Sigmoid colon (tissue), 6 donors: ENCODE measurements at regions not wholly inside any gene's neighbourhood (a gene's known extent, or its start where the extent isn't known, plus 50 kb on each side); places are given as distances from the start of the nearest gene placed in this dataset.
"Not testable (repeated sequence)": the region's sequence is repeated elsewhere in the genome, so short reads cannot be mapped to it uniquely, and the experiment has no call there.

Source experiments
- DNase-seq: peaks from one replicate; pipeline ENCODE4 v3.0.0-alpha.2; 2019
- H3K27ac ChIP-seq, 4 donors: fragments of 200-600 bp; sonication (generic); one replicate each; pipeline ENCODE4 v1.5.1; 2016 to 2019; ENCODE audit warnings: mild to moderate bottlenecking in 1 of 4
- H3K27me3 ChIP-seq, 3 donors: fragments of 200-600 bp; sonication (generic); one replicate each; pipeline ENCODE4 v1.5.1; 2019; ENCODE audit warnings: mild to moderate bottlenecking in 1 of 3
- H3K36me3 ChIP-seq, 4 donors: fragments of 200-600 bp; sonication (generic); one replicate each; pipeline ENCODE4 v1.5.1; 2016 to 2019
- H3K4me1 ChIP-seq, 4 donors: fragments of 200-600 bp; sonication (generic); one replicate each; pipeline ENCODE4 v1.5.1; 2017 to 2019
- H3K4me3 ChIP-seq, 4 donors: fragments of 200-600 bp; sonication (generic); one replicate each; pipeline ENCODE4 v1.5.1; 2017 to 2019; ENCODE audit warnings: mild to moderate bottlenecking in 2 of 4, moderate library complexity in 1 of 4
- H3K9me3 ChIP-seq, 4 donors: fragments of 200-600 bp in 3 of 4; sonication (generic) in 3 of 4; one replicate each; pipeline versions ENCODE4 v1.5.1 to v1.6.1; 2013 to 2019
- EP300 ChIP-seq, 4 donors: sonication (generic); formaldehyde crosslinking; IDR thresholded peaks; one replicate each; pipeline ENCODE4 v1.6.1; 2017; ENCODE audit warnings: antibody characterized with exemption in 4 of 4
- POLR2A ChIP-seq, 2 donors: fragments of 450-650 bp; IDR thresholded peaks; one replicate each; pipeline ENCODE4 v1.6.1; 2016; ENCODE audit warnings: antibody characterized with exemption in 2 of 2, mild to moderate bottlenecking in 2 of 2, moderate library complexity in 2 of 2
- POLR2AphosphoS5 ChIP-seq, 4 donors: sonication (generic); formaldehyde crosslinking; IDR thresholded peaks; one replicate each; pipeline ENCODE4 v1.6.1; 2017; ENCODE audit warnings: antibody characterized with exemption in 4 of 4
- WGBS, 2 donors: extraction: QIAGEN DNeasy Blood & Tissue Kit; methylation state at CpG; one replicate each; pipeline ENCODE4 v1.1.7; 2013; 5-methylcytosine and 5-hydroxymethylcytosine counted together
- intact Hi-C: fragments of 100-400 bp; cut with DNase I; formaldehyde crosslinking; loops from one replicate; pipeline ENCODE4 v1.15.1; 2023
- TF ChIP-seq, protein P1 (sequence below), 4 experiments: fragments of 450-650 bp in 3 of 4; fragments of 200-600 bp in 1 of 4; IDR thresholded peaks; one replicate each; pipeline ENCODE4 v1.5.1; 2016 to 2019; ENCODE audit warnings: antibody characterized with exemption in 4 of 4, mild to moderate bottlenecking in 3 of 4, moderate library complexity in 2 of 4
- donor health status: healthy with polysubstance abuse.
- donor health status: healthy.

- Histone ChIP-seq H3K27me3 (no peaks in the 10 kb centered on the region), H3K27ac (peak overlapping the region; percentile 77 to 90 (median 83)), H3K36me3 (no peaks in the 10 kb centered on the region), H3K4me3 (no peak overlapping the region), H3K9me3 (no peaks in the 10 kb centered on the region), H3K4me1 (peaks cover 0 to 96% (median 86%) of the 10 kb centered on the region in 4 donors)
- DNase-seq, result no peak
- WGBS, 2 donors, result 84 to 85% methylated on average over 5 of the region's 5 CpGs
- intact Hi-C loops, result loop anchor here (5.0 kb wide), 3 partner anchors 36 to 66 kb away; no protein-coding TSS in a partner anchor
- no peak for TF ChIP-seq EP300 (IDR thresholded peaks at IDR 0.05)
- no peak for TF ChIP-seq POLR2A (IDR thresholded peaks at IDR 0.05)
- TF ChIP-seq, protein P1, sequence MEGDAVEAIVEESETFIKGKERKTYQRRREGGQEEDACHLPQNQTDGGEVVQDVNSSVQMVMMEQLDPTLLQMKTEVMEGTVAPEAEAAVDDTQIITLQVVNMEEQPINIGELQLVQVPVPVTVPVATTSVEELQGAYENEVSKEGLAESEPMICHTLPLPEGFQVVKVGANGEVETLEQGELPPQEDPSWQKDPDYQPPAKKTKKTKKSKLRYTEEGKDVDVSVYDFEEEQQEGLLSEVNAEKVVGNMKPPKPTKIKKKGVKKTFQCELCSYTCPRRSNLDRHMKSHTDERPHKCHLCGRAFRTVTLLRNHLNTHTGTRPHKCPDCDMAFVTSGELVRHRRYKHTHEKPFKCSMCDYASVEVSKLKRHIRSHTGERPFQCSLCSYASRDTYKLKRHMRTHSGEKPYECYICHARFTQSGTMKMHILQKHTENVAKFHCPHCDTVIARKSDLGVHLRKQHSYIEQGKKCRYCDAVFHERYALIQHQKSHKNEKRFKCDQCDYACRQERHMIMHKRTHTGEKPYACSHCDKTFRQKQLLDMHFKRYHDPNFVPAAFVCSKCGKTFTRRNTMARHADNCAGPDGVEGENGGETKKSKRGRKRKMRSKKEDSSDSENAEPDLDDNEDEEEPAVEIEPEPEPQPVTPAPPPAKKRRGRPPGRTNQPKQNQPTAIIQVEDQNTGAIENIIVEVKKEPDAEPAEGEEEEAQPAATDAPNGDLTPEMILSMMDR (IDR thresholded peaks at IDR 0.05), result no peak
- no peak for TF ChIP-seq POLR2AphosphoS5 (IDR thresholded peaks at IDR 0.05)
These were observed 91.2 kb upstream of the CIBAR2 start for GRCh38 chr16:85203462-85203813.

- no peak for TF ChIP-seq EP300 (IDR thresholded peaks at IDR 0.05)
- TF ChIP-seq, protein P1 (IDR thresholded peaks at IDR 0.05), result no peak
- TF ChIP-seq POLR2AphosphoS5 (IDR thresholded peaks at IDR 0.05), result no peak
- TF ChIP-seq POLR2A (IDR thresholded peaks at IDR 0.05), result no peak
- intact Hi-C loops, result loop anchor here (5.0 kb wide), 3 partner anchors 37 to 67 kb away; no protein-coding TSS in a partner anchor
These were observed 92.2 kb upstream of the CIBAR2 start for GRCh38 chr16:85204242-85205010.

GRCh38 chr16:85205257-85205656 is 93.0 kb upstream of the CIBAR2 start:
- H3K9me3 ChIP-seq, H3K36me3 ChIP-seq, intact Hi-C loops, H3K27me3 ChIP-seq, H3K4me3 ChIP-seq, DNase-seq: not testable (repeated sequence)
- H3K27ac ChIP-seq, result peak overlapping the region in 3 of 4 donors; percentile 84 to 90 (median 85)
- WGBS, 2 donors, result 87 to 89% methylated on average over 6 of the region's 6 CpGs
- peaks cover 0 to 96% (median 86%) of the 10 kb centered on the region in 4 donors for H3K4me1 ChIP-seq

More at GRCh38 chr16:85204242-85205010, 92.2 kb upstream of the CIBAR2 start:
- peak overlapping the region; percentile 48 to 90 (median 83) for H3K27ac ChIP-seq
- H3K9me3 ChIP-seq, result no peaks in the 10 kb centered on the region
- H3K4me1 ChIP-seq, result peaks cover 0 to 96% (median 84%) of the 10 kb centered on the region in 4 donors
- no peak overlapping the region for H3K4me3 ChIP-seq
- 72 to 84% methylated on average over 7 of the region's 7 CpGs for WGBS, 2 donors
- H3K36me3 ChIP-seq, result no peaks in the 10 kb centered on the region
- no peak for DNase-seq
- no peaks in the 10 kb centered on the region for H3K27me3 ChIP-seq

DNA sequence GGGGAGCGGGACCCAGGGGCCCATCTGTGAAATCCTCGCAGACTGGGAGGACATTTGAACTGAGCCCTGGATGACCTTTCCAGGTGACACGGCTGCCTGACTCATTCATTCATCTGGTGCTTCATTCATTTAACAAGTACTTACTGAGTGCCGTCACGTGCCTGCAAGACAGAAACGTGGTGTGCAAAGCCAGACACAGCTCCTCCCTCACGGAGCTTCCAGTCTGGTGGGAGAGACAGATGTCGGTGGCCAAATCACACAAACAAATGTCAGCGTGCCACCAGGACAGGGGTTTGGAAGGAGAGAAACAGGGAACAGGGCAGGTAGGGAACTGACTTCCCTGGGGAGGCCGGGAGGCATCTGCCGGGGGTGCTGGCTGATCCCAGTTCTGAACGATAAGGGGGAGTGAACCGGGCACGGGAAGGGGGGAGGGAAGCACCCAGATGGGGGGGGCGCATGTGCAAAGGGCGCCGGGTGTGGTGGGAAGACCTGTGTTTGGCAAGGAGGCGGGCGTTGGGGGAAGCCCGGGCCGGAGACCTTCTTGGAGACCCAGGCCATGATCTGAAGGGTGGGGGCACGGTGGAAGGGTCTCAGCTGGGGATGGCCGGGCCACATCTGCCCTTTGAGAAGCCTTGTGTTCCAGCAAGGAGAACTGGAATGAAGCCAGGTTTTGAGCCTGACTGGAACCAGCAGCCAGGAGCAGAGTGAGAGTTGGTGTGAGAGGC is 93.6 kb upstream of the CIBAR2 start:
- Histone ChIP-seq H3K36me3 (no peaks in the 10 kb centered on the region), H3K27me3 (no peaks in the 10 kb centered on the region), H3K4me3 (peak overlapping the region in 2 of 4 donors; percentile 5 to 20), H3K4me1 (peaks cover 0 to 99% (median 88%) of the 10 kb centered on the region in 4 donors), H3K27ac (peak overlapping the region; percentile 69 to 90 (median 84)), H3K9me3 (no peaks in the 10 kb centered on the region)
- intact Hi-C loops, result no loop called here
- WGBS, 2 donors, result 23 to 61% methylated on average over 23 of the region's 23 CpGs
- no peak for DNase-seq
- TF ChIP-seq POLR2A (IDR thresholded peaks at IDR 0.05), result no peak
- peak in 2 of 4 donors; percentile 4 to 50 for TF ChIP-seq POLR2AphosphoS5 (IDR thresholded peaks at IDR 0.05)

GRCh38 chr16:85206472-85207356 is 94.4 kb upstream of the CIBAR2 start:
- H3K4me3 ChIP-seq, result peak overlapping the region in 2 of 4 donors; percentile 5 to 20

More at GRCh38 chr16:85206472-85207356, 94.4 kb upstream of the CIBAR2 start:
- peak; percentile 95 for DNase-seq
- no peaks in the 10 kb centered on the region for H3K36me3 ChIP-seq
- 18 to 38% methylated on average over 31 of the region's 31 CpGs for WGBS, 2 donors
- H3K4me1 ChIP-seq, result peaks cover 0 to 98% (median 87%) of the 10 kb centered on the region in 4 donors
- TF ChIP-seq EP300 (IDR thresholded peaks at IDR 0.05), result peak in 1 of 4 donors; percentile 27
- TF ChIP-seq, protein P1 (IDR thresholded peaks at IDR 0.05), result no peak
- TF ChIP-seq POLR2AphosphoS5 (IDR thresholded peaks at IDR 0.05), result peak; percentile 13 to 89 (median 80)
- no peaks in the 10 kb centered on the region for H3K9me3 ChIP-seq
- H3K27me3 ChIP-seq, result no peaks in the 10 kb centered on the region
- intact Hi-C loops, result no loop called here
- H3K27ac ChIP-seq, result peak overlapping the region; percentile 69 to 90 (median 84)
